NCI-H187 (cell line): ENCODE measurements at regions not wholly inside any gene's neighbourhood (a gene's known extent, or its start where the extent isn't known, plus 50 kb on each side); places are given as distances from the start of the nearest gene placed in this dataset.

Experiments
- DNase-seq, 2 experiments: peaks; one replicate each; lab custom pipeline; 2025; lab: John Stamatoyannopoulos, UW

DNA sequence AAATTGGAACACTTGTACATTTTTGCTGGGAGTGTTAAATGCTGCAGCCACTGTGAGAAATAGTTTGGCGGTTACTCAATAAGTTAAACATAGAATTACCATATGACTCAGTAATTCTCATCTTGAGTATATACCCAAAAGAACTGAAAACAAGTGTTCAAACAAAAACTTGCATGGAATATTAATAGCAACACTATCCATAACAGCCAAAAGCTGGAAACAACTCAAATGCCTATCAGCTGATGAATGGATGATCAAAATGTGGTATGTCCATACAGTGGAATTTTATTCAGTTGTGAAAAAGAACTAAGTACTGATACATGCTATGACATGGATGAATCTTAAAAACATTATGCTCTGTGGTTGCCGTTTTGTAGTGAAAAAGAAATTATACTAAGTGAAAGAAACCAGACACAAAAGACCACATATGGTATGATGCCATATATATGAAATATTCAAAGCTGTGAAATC, 63.0 kb upstream of the SP4 start:
- DNase-seq: no peak

DNA sequence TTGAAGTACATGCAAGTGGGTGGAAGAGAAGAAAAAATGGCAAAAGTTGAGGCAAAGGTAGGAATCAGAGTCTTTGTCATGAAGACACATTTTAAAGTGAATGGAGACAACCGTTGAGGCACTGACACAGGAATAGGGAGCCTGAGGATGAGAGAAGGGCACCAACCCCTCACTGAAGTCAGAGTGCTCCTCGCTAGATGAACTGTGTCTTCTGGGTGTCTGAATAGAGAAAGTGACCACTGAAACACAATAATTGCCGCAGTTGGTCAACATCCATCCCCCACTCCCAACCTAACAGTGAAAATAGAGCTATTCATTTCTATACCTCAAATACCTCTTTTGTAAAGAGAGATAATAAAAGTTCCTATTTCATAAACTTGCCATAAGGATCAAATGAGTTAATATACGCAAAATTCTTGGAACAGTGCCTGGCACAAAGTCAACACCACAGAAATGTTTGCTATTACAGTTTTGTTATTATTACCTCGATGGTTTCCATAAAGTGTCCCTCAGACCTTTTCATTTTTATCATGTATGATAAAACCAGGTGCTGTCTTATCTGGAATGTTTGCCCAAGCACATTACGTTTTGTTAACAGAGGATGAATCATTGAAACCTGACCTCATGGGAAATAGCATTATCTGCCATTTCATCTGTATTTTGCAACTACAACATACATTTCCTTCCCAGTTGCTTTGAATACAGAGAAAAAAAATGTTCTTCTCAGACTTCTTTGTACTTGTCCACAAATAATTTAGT, 61.8 kb upstream of the SP4 start:
- DNase-seq: no peak

DNA sequence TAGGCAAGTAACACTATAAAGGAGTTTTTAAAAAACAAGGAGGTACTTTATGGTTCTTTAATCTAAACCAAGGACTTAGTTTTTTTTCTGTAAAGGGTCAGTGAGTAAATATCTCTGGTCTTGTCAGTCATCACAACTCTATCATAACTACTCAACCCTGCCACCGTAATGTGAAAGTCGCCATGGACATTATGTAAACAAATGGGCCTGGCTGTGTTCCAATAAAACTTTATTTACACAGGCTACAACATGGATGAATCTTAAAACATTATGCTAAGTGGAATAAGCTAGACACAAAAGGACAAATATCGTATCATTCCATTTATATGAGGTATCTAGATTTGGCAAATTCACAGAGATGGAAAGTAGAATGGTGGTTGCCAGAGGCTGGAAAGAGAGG, 60.8 kb upstream of the SP4 start:
- DNase-seq: no peak

DNA sequence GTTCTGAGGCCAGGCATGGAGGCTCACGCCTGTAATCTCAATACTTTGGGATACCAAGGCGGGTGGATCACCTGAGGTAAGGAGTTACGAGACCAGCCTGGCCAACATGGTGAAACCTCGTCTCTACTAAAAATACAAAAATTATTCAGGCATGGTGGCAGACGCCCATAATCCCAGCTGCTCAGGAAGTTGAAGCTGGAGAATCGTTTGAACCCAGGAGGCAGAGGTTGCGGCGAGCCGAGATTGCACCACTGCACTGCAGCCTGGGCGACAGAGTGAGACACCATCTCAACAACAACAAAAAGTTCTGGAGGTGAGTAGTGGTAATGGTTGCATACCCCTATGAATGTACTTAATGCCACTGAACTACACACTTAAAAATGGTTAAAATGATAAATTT, 60.3 kb upstream of the SP4 start:
- no peak for DNase-seq

DNA sequence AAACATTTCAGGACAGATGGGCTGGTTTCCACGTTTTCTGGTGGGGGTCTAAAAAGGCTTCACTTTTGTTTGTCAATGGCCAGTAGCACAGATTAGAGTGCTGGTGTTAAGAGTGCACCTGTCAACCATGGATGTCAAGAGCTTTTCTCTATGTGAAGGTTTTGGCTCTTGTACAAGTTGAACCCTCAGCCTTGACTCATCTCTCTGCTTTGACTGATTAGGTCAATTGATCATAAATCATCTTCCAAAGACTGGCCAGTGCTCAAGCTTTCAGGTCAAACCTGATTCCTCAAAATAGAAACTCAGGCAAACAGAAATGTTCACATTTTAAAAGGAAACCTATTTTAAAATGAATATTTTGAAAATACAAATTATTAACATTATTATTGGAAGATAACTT, 59.6 kb upstream of the SP4 start:
- DNase-seq: no peak

DNA sequence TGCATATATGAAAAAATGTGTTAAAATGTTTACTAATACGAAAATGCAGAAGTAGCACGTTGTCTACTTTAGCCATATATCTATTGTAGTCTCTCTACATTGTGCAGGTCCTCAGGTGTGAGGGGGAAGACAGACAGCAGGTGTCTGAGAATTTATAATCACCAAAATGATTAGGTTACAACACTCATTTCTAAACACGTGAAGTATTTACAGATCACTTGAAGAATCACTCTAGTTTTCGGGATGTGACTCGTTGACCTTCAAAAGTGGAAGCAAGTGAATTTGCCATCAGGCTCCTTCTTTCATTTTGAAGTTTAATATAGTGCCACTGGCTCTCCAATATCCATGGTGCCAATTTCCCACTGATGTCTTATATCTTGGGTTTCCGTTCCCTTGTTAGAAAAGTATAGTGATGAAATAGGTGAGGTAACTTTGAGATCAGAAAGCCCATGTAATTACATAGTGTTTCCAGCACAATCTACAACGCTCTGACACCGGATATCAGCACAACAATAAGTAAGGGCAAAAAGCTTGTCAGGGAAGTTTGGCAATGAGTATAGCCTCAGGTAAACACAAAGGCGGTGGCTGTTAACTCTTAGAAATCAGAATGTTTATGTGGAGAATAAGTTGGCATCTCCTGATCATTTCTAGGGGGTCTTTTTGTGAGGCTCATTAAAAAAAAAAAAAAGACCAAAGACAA, 57.5 kb upstream of the SP4 start:
- peak in 1 of 2 experiments; percentile 14 for DNase-seq

DNA sequence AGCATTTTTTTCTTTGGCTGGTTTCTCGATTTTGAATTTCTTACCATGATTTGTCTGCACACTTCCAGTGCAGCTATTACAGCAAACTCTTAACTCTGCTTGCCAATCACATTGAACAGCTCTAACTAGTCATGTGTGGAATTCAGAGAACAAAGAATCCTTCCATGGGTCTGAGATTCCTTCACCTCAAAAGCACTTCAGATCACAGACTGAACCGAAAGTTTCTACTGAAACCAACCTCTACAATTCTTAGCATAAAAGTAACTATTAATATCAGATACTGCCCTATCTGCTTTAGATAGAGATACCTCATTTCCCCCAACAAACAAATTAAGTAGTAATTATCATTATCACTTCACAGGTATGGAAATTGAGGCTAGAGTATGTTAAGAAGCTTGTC, 56.5 kb upstream of the SP4 start:
- no peak for DNase-seq

DNA sequence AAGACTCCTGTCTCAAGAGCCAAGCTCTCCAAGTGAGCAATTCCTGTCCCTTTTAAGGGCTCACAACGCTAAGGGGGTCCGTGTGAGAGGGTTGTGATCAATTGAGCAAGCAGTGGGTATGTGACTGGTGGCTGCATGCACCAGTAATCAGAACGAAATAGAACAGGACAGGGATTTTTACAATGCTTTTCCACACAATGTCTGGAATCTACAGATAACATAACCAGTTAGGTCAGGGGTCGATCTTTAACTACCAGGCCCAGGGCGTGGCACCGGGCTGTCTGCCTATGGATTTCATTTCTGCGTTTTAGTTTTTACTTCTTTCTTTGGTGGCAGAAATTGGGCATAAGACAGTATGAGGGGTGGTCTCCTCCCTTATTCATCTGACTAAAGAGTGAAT, 54.9 kb upstream of the SP4 start:
- DNase-seq: no peak

DNA sequence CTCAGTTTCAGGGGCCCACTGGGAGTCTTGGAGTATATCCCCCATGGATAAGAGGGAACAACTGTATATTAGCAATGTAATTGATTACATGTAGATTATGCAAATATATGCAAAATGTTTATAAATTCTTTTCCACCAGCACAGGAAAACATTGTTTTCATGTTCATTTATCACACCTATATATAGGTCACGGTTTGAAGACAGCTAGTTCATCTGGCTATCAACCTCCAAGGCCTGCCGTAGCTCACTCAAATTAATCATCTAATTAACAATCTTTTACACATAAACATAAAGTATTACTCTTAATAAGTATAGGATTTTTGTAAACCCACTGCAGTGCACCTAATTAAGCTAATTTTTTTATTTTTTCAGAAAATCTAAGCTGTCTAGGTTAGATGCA, 53.7 kb upstream of the SP4 start:
- DNase-seq: no peak

DNA sequence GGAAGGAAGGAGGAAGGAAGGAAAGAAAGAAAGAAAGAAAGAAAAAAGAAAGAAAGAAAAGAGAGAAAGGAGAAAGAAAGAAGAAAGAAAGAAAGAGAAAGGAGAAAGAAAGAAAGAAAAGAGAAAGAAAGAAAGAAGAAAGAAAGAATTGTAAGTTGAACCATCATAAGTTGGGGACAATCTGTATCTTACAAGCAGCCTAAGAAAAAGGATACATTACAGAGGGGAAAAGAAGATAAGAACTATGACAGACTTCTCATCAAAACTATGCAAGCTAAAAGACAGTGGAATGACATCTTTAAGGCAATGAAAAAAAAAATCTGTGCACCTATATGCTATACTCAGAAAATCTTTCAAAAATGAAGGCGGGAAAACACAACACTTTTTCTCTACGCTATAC, 50.3 kb upstream of the SP4 start:
- no peak for DNase-seq
